ENCODE measurements at regions not wholly inside any gene's neighbourhood (a gene's known extent, or its start where the extent isn't known, plus 50 kb on each side); places are given as distances from the start of the nearest gene placed in this dataset.
"Not testable (repeated sequence)": the region's sequence is repeated elsewhere in the genome, so short reads cannot be mapped to it uniquely, and the experiment has no call there.

DNA sequence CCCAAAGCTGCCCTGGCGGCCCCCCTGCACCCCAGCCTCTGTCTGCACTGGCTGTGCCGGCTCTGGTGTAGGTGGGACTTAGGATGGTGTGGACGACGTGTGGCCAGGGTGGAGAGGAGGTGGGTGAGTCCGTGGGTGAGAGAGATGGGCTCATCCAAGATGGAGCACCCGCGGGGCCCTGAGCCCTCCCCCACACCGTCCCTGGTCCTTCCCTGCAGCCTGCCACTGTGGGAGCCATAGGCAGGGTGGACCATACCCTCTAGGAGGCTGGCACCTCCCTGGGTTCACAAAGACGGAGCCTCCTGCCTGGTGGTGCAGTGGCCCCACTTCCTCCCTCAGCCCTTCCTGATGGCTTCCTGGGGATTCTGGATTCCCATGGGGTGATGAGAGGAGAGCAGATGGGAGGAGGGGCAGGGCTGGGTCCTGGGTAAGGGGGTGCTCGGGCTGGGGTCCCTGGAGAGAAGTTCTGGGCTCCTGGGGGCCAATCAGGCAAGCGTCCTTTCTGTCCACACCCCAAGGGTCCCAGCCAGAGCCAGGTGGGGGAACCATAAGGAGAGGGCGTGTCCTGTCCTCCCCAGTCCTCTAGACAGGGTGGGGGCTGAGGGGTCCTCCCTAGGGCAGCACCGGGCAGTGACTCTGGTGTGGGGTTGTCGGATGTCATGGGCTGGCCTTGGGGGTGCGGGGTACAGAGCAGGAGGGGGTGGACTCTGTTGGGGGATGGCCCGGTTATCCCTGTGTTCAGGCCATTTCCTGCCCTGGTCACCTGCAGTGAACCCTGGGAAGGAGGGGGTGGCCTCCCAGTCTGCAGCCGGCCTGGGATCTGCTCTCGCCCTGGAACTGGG, 384.8 kb downstream of the TMEM121 start:
- intact Hi-C loops (cut with micrococcal nuclease; ENCODE audit: unreplicated experiment) = no loop called here
- Histone ChIP-seq H3K36me3 (ENCODE audit: insufficient read depth, low read length, poor library complexity, severe bottlenecking) (no peaks in the 10 kb centered on the region), H3K27me3 (replicated peaks; ENCODE audit: insufficient read depth, low read depth, low read length, poor library complexity) (peaks cover 2% of the 10 kb centered on the region), H3K4me3 (ENCODE audit: low read depth, low read length, poor library complexity, severe bottlenecking) (no peak overlapping the region), H3K27ac (ENCODE audit: low read depth, low read length, poor library complexity, severe bottlenecking) (no peak overlapping the region), H3K9me3 (ENCODE audit: low read depth, low read length, poor library complexity, severe bottlenecking) (no peaks in the 10 kb centered on the region), H3K4me1 (ENCODE audit: insufficient read depth, low read length, poor library complexity, severe bottlenecking) (no peaks in the 10 kb centered on the region)
- ChIA-PET POLR2A (ENCODE audit: low non-redundant PET) (no interaction called here), CTCF (no interaction called here)
- no TSS peak for BruUV-seq (replicated peaks)
- no peak for DNase-seq (ENCODE audit: low spot score)
- no peak for TF ChIP-seq EZH2 (IDR thresholded peaks at IDR 0.05; ENCODE audit: borderline replicate concordance, low read depth, low read length, poor library complexity, severe bottlenecking)
- TF ChIP-seq, protein P1, sequence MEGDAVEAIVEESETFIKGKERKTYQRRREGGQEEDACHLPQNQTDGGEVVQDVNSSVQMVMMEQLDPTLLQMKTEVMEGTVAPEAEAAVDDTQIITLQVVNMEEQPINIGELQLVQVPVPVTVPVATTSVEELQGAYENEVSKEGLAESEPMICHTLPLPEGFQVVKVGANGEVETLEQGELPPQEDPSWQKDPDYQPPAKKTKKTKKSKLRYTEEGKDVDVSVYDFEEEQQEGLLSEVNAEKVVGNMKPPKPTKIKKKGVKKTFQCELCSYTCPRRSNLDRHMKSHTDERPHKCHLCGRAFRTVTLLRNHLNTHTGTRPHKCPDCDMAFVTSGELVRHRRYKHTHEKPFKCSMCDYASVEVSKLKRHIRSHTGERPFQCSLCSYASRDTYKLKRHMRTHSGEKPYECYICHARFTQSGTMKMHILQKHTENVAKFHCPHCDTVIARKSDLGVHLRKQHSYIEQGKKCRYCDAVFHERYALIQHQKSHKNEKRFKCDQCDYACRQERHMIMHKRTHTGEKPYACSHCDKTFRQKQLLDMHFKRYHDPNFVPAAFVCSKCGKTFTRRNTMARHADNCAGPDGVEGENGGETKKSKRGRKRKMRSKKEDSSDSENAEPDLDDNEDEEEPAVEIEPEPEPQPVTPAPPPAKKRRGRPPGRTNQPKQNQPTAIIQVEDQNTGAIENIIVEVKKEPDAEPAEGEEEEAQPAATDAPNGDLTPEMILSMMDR (conservative IDR thresholded peaks at IDR 0.05; ENCODE audit: low read depth, low read length) = no peak

DNA sequence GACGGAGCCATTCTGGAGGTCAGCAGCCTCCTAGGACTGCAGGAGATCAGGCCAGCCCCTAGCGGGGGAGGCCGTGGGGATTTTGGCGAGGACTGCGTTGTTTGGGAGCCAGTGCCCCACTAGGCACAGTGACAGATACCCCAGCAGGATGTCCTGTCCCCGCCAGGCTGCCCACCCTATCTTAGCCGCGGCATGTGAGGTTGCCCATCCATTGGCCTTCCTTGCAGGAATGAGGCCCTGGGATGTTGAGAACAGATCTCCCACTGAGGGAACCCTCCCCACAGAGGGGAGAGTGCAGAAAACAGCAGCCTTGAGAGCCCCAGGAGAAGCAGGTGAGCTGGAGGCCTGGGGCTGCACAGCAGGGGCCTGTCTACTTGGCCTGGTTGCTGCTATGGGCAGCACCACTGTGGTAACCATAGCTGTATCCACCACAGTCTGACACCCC, 385.5 kb downstream of the TMEM121 start:
- intact Hi-C loops (cut with micrococcal nuclease; ENCODE audit: unreplicated experiment); CTCF ChIA-PET; H3K27ac ChIP-seq (ENCODE audit: low read depth, low read length, poor library complexity, severe bottlenecking); H3K27me3 ChIP-seq (replicated peaks; ENCODE audit: insufficient read depth, low read depth, low read length, poor library complexity); H3K4me3 ChIP-seq (ENCODE audit: low read depth, low read length, poor library complexity, severe bottlenecking); H3K36me3 ChIP-seq (ENCODE audit: insufficient read depth, low read length, poor library complexity, severe bottlenecking); DNase-seq (ENCODE audit: low spot score); POLR2A ChIA-PET (ENCODE audit: low non-redundant PET); H3K9me3 ChIP-seq (ENCODE audit: low read depth, low read length, poor library complexity, severe bottlenecking); BruUV-seq (replicated peaks); H3K4me1 ChIP-seq (ENCODE audit: insufficient read depth, low read length, poor library complexity, severe bottlenecking): not testable (repeated sequence)

DNA sequence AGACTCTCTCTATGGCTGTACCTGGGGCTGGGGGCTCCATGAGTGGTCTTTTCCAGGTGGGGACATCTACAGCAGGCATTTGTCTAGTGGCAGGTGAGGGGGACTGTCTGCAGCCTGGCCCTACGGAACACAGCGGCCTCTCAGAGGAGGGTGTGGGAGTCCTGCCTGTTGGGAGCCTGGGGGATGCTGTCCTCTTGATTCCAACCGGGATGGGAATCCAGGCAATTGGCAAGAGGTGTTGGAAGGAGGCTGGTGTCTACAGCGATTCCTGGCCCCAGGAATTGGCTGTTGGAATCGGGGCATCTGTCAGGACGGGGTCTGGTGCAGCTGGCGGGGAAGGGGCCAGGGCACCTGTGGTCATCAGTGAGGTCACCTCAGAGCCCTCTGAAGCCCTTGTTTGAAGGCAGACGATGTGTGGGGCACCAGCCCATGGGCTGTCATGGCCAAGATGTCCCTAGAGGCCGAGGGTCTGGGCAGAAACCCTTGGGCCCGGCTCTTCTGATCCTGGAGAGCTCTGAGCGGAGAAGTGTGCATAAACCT, 386.3 kb downstream of the TMEM121 start:
- intact Hi-C loops (cut with micrococcal nuclease; ENCODE audit: unreplicated experiment) = no loop called here
- no TSS peak for BruUV-seq (replicated peaks)
- no peak for DNase-seq (ENCODE audit: low spot score)

More for the DNA sequence above, 386.3 kb downstream of the TMEM121 start:
- Histone ChIP-seq H3K27me3 (replicated peaks; ENCODE audit: insufficient read depth, low read depth, low read length, poor library complexity) (no peaks in the 10 kb centered on the region), H3K27ac (ENCODE audit: low read depth, low read length, poor library complexity, severe bottlenecking) (no peak overlapping the region), H3K4me1 (ENCODE audit: insufficient read depth, low read length, poor library complexity, severe bottlenecking) (no peaks in the 10 kb centered on the region), H3K9me3 (ENCODE audit: low read depth, low read length, poor library complexity, severe bottlenecking) (no peaks in the 10 kb centered on the region), H3K36me3 (ENCODE audit: insufficient read depth, low read length, poor library complexity, severe bottlenecking) (no peaks in the 10 kb centered on the region), H3K4me3 (ENCODE audit: low read depth, low read length, poor library complexity, severe bottlenecking) (no peak overlapping the region)
- POLR2A ChIA-PET (ENCODE audit: low non-redundant PET) = no interaction called here
- CTCF ChIA-PET = no interaction called here
- no peak for TF ChIP-seq EZH2 (IDR thresholded peaks at IDR 0.05; ENCODE audit: borderline replicate concordance, low read depth, low read length, poor library complexity, severe bottlenecking)
- TF ChIP-seq, protein P1 (conservative IDR thresholded peaks at IDR 0.05; ENCODE audit: low read depth, low read length) = no peak
